DMS79 treated with DMSO at 0.1 percent for 48 hours (cell line): ENCODE measurements at regions not wholly inside any gene's neighbourhood (a gene's known extent, or its start where the extent isn't known, plus 50 kb on each side); places are given as distances from the start of the nearest gene placed in this dataset.

Experiments
- DNase-seq: peaks from one replicate; lab custom pipeline; 2025; lab: John Stamatoyannopoulos, UW

- DNase-seq = no peak
Observed at GRCh38 chr9:115209601-115210306, 91.8 kb upstream of the TNC start.

- no peak for DNase-seq
Observed at GRCh38 chr9:115210699-115211098, 92.7 kb upstream of the TNC start.

GRCh38 chr9:115211413-115212124 is 93.6 kb upstream of the TNC start:
- DNase-seq = no peak

- no peak for DNase-seq
Observed at GRCh38 chr9:115212125-115212605, 94.2 kb upstream of the TNC start.

- no peak for DNase-seq
Observed at GRCh38 chr9:115212832-115213231, 94.9 kb upstream of the TNC start.

GRCh38 chr9:115213818-115214334 is 95.9 kb upstream of the TNC start:
- DNase-seq = no peak

- no peak for DNase-seq
Observed at GRCh38 chr9:115216873-115217272, 98.9 kb upstream of the TNC start.

GRCh38 chr9:115220319-115221005 is 102.5 kb upstream of the TNC start:
- DNase-seq = no peak

GRCh38 chr9:115223471-115223870 is 105.5 kb upstream of the TNC start:
- no peak for DNase-seq

GRCh38 chr9:115225459-115226116 is 107.6 kb upstream of the TNC start:
- DNase-seq = no peak

GRCh38 chr9:115226152-115226551 is 108.2 kb upstream of the TNC start:
- DNase-seq = no peak

- DNase-seq = no peak
Observed at GRCh38 chr9:115229496-115229895, 111.5 kb upstream of the TNC start.

- DNase-seq = no peak
Observed at GRCh38 chr9:115230924-115231515, 113.1 kb upstream of the TNC start.

GRCh38 chr9:115232181-115232774 is 114.3 kb upstream of the TNC start:
- no peak for DNase-seq

GRCh38 chr9:115234094-115234493 is 116.1 kb upstream of the TNC start:
- no peak for DNase-seq

- no peak for DNase-seq
Observed at GRCh38 chr9:115235221-115235620, 117.3 kb upstream of the TNC start.

GRCh38 chr9:115237385-115237998 is 119.5 kb upstream of the TNC start:
- DNase-seq = no peak

GRCh38 chr9:115240676-115241075 is 122.7 kb upstream of the TNC start:
- DNase-seq = no peak

- no peak for DNase-seq
Observed at GRCh38 chr9:115241641-115242040, 123.7 kb upstream of the TNC start.

GRCh38 chr9:115249488-115249887 is 131.5 kb upstream of the TNC start:
- no peak for DNase-seq

GRCh38 chr9:115250621-115251032 is 132.7 kb upstream of the TNC start:
- DNase-seq = no peak
